Thyroid gland (tissue), 4 donors: ENCODE measurements at regions not wholly inside any gene's neighbourhood (a gene's known extent, or its start where the extent isn't known, plus 50 kb on each side); places are given as distances from the start of the nearest gene placed in this dataset.

ENCODE experiments used
- DNase-seq, 2 donors: peaks; one replicate each; pipeline ENCODE4 v3.0.0-alpha.2; 2019
- H3K27ac ChIP-seq, 3 donors: fragments of 200-600 bp; sonication (generic); 1 replicate in 2 of 3; 2 replicates in 1 of 3; pipeline ENCODE4 v1.5.1; 2016 to 2019; ENCODE audit warnings: mild to moderate bottlenecking in 1 of 3, moderate library complexity in 1 of 3
- H3K27me3 ChIP-seq: fragments of 200-600 bp; sonication (generic); one replicate; pipeline ENCODE4 v1.5.1; 2019
- H3K36me3 ChIP-seq, 2 donors: fragments of 200-600 bp; sonication (generic); one replicate each; pipeline ENCODE4 v1.5.1; 2016 to 2019
- H3K4me1 ChIP-seq, 2 donors: fragments of 200-600 bp; sonication (generic); one replicate each; pipeline ENCODE4 v1.5.1; 2017 to 2019
- H3K4me3 ChIP-seq, 3 donors: fragments of 200-600 bp; sonication (generic); replicated peaks in 1 of 3; 1 replicate in 2 of 3; 2 replicates in 1 of 3; pipeline ENCODE4 v1.5.1; 2016; ENCODE audit warnings: mild to moderate bottlenecking in 1 of 3
- H3K9me3 ChIP-seq: fragments of 200-600 bp; sonication (generic); one replicate; pipeline ENCODE4 v1.5.1; 2017
- POLR2A ChIP-seq, 2 donors: fragments of 450-650 bp; IDR thresholded peaks; one replicate each; pipeline ENCODE4 v1.6.1; 2017; ENCODE audit warnings: antibody characterized with exemption in 2 of 2, mild to moderate bottlenecking in 2 of 2, moderate library complexity in 1 of 2
- WGBS, 2 donors: methylation state at CpG; one replicate each; pipeline ENCODE4 v1.1.5; 2017; 5-methylcytosine and 5-hydroxymethylcytosine counted together
- intact Hi-C: fragments of 100-400 bp; cut with DNase I; formaldehyde crosslinking; loops from one replicate; pipeline ENCODE4 v1.15.1; 2023
- TF ChIP-seq, protein P1 (sequence below), 6 experiments: fragments of 200-600 bp in 3 of 6; fragments of 450-650 bp in 3 of 6; sonication (generic) in 3 of 6; IDR thresholded peaks; one replicate each; pipeline ENCODE4 v1.5.1; 2016 to 2019; ENCODE audit warnings: antibody characterized with exemption in 6 of 6, mild to moderate bottlenecking in 2 of 6, inconsistent platforms in 1 of 6, moderate library complexity in 1 of 6

DNA sequence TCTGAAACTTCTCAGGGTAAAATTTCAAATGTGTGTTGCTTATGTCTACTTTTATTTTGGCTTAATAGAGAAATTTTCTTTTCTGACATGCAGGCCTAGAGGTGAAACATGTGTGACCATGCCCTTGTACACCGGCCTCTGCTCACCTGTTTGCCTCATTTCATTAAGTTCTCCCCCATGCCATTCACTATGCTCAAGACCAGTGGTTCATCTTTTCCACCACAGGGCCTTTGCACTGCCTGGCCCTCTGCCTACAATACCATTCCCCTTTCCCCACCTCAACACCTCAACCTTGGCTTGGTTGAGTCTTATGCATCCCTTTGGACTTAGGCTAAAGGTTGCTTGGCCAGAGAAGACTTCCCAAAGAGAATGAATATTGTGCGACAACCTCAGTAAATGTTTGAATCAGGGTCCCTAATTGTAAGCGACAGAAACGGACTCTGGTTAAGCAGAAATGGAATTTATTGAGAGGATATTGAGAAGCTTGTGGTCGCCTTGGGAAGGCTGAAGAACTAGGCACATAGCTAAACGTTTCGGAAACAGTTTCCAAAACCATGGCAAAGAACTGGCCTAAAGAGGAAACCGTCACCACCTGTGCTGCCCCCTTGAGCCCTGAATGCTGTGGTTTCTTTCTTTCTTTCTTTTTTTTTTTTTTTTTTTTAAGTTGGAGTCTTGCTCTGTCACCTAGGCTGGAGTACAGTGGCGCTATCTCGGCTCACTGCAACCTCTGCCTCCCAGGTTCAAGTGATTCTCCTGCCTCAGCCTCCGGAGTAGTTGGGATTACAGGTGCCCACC lies 152.2 kb downstream of the SOX4 start:
- H3K4me3 ChIP-seq, result no peak overlapping the region
- intact Hi-C loops, result no loop called here
- WGBS, 2 donors, result 89 to 93% methylated on average over 11 of the region's 11 CpGs
- H3K27ac ChIP-seq, result no peak overlapping the region
- TF ChIP-seq POLR2A (IDR thresholded peaks at IDR 0.05), result no peak
- TF ChIP-seq, protein P1, sequence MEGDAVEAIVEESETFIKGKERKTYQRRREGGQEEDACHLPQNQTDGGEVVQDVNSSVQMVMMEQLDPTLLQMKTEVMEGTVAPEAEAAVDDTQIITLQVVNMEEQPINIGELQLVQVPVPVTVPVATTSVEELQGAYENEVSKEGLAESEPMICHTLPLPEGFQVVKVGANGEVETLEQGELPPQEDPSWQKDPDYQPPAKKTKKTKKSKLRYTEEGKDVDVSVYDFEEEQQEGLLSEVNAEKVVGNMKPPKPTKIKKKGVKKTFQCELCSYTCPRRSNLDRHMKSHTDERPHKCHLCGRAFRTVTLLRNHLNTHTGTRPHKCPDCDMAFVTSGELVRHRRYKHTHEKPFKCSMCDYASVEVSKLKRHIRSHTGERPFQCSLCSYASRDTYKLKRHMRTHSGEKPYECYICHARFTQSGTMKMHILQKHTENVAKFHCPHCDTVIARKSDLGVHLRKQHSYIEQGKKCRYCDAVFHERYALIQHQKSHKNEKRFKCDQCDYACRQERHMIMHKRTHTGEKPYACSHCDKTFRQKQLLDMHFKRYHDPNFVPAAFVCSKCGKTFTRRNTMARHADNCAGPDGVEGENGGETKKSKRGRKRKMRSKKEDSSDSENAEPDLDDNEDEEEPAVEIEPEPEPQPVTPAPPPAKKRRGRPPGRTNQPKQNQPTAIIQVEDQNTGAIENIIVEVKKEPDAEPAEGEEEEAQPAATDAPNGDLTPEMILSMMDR (IDR thresholded peaks at IDR 0.05), result no peak
- no peaks in the 10 kb centered on the region for H3K27me3 ChIP-seq
- no peak for DNase-seq
- peaks cover 0 to 11% of the 10 kb centered on the region in 2 donors for H3K4me1 ChIP-seq
- no peaks in the 10 kb centered on the region for H3K9me3 ChIP-seq
- H3K36me3 ChIP-seq, result no peaks in the 10 kb centered on the region

DNA sequence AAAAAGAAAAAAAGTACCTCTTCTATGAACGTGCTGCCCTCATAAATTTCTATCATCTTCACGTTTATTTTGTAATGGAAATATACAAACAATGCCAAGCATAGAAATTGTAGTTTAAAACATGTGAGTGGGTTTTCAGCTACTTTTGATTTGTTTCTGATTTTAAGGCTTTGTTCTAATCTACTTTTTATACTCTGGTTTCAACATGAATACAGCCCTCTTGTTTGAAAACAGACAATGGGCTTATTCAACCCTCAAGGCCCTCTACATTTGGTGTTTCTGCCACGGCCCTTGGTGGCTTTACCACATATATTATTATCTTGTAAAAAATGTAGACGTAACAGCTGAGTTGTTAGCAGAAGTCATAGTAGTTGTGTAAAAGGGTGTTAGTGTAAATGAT lies 153.9 kb downstream of the SOX4 start:
- H3K4me1 ChIP-seq, result peaks cover 0 to 11% of the 10 kb centered on the region in 2 donors
- intact Hi-C loops, result no loop called here
- TF ChIP-seq POLR2A (IDR thresholded peaks at IDR 0.05), result no peak
- TF ChIP-seq, protein P1 (IDR thresholded peaks at IDR 0.05), result no peak
- DNase-seq, result no peak
- no peaks in the 10 kb centered on the region for H3K27me3 ChIP-seq
- H3K36me3 ChIP-seq, result no peaks in the 10 kb centered on the region
- H3K9me3 ChIP-seq, result no peaks in the 10 kb centered on the region
- WGBS, 2 donors, result 79 to 92% methylated on average over 4 of the region's 4 CpGs
- H3K27ac ChIP-seq, result no peak overlapping the region
- H3K4me3 ChIP-seq, result no peak overlapping the region

DNA sequence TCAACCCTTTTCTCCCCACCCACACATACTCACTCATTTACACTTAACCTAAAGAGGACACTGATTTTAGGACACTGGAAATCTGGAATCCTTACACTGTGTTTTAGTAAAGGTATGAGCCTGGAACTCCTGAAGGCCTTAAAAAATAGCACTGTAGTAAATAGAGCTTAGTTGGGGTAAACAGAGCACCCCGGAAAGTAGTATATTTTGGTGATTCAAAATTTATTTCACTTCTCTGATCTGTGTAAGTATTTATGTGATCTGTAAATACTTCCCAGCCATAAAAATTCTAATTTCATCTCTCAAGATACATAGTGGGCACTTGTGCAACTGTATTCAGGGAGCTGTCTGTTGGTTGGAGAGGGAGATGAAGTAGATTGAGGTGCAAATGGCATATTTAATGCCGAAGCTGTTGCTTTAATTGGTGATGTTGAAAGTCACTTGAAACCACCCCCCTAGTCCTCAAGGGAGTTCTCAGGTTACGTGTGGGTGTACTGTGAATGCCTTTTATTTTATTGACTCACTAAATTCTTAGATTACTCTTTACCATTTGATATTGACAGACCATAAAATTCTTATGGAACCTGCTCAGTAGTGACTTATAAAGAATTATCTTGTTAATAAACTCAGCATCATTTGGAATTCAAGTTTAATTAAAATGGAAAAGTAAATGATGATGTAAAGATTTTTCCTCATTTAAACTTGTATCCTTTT lies 154.9 kb downstream of the SOX4 start:
- H3K9me3 ChIP-seq, result no peaks in the 10 kb centered on the region
- no peak for DNase-seq
- WGBS, 2 donors, result 75 to 82% methylated on average over 3 of the region's 3 CpGs
- H3K36me3 ChIP-seq, result no peaks in the 10 kb centered on the region
- no peak for TF ChIP-seq POLR2A (IDR thresholded peaks at IDR 0.05)
- TF ChIP-seq, protein P1 (IDR thresholded peaks at IDR 0.05), result no peak
- H3K27ac ChIP-seq, result no peak overlapping the region
- no peak overlapping the region for H3K4me3 ChIP-seq
- intact Hi-C loops, result no loop called here
- H3K27me3 ChIP-seq, result no peaks in the 10 kb centered on the region
- peaks cover 7 to 20% of the 10 kb centered on the region in 2 donors for H3K4me1 ChIP-seq

DNA sequence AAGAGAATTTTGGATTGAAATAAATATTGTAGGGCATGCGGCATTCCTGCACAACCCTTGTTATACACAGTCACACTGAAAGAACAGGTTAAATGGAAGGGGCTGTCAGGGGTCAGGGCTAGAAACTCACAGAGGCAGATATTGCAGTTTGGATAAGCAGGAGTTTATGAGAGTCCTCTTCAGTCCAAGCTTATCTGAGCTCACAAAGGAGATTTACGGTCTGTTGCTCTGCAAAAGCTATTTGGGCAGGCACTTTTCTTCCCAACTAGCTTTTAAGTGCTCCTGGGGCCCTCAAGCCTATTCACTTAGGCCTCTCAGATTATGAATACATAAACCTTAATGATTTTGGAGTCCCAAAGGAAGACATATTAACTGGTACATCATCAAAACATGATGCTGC lies 156.2 kb downstream of the SOX4 start:
- H3K9me3 ChIP-seq, result no peaks in the 10 kb centered on the region
- H3K4me3 ChIP-seq, result no peak overlapping the region
- TF ChIP-seq, protein P1 (IDR thresholded peaks at IDR 0.05), result no peak
- no peak for TF ChIP-seq POLR2A (IDR thresholded peaks at IDR 0.05)
- no peaks in the 10 kb centered on the region for H3K36me3 ChIP-seq
- 58 to 81% methylated on average over 2 of the region's 2 CpGs for WGBS, 2 donors
- H3K4me1 ChIP-seq, result peaks cover 7 to 25% of the 10 kb centered on the region in 2 donors
- no peak overlapping the region for H3K27ac ChIP-seq
- H3K27me3 ChIP-seq, result no peaks in the 10 kb centered on the region
- intact Hi-C loops, result no loop called here
- no peak for DNase-seq

DNA sequence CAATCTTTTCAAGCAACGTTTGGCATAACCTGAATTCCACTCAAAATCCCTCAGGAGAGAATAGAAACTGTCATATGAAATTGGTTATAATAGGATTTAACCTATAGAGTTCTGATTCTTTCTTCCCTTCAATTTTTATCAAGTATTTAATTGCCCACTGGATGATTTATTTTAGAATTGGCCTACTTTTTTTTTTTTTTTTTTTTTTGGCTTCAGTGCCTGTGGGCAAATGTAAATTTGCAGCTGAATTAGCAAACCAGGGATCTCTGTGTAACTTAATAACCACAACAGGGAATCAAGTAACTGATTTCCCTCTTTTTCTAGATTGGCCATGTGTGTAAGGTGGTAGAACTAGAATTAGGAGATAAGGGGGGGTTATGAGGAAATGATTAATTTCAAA lies 157.0 kb downstream of the SOX4 start:
- Histone ChIP-seq H3K27me3 (no peaks in the 10 kb centered on the region), H3K27ac (no peak overlapping the region), H3K4me1 (peaks cover 7 to 25% of the 10 kb centered on the region in 2 donors), H3K9me3 (no peaks in the 10 kb centered on the region), H3K36me3 (no peaks in the 10 kb centered on the region), H3K4me3 (no peak overlapping the region)
- intact Hi-C loops, result no loop called here
- TF ChIP-seq POLR2A (IDR thresholded peaks at IDR 0.05), result no peak
- TF ChIP-seq, protein P1 (IDR thresholded peaks at IDR 0.05), result no peak
- no peak for DNase-seq
- 85 to 95% methylated on average over 1 of the region's 1 CpG for WGBS, 2 donors
